Renal cortex interstitium (tissue), 11 donors: ENCODE measurements at regions not wholly inside any gene's neighbourhood (a gene's known extent, or its start where the extent isn't known, plus 50 kb on each side); places are given as distances from the start of the nearest gene placed in this dataset.
"Not testable (repeated sequence)": the region's sequence is repeated elsewhere in the genome, so short reads cannot be mapped to it uniquely, and the experiment has no call there.

Experiments
- DNase-seq, 11 donors: peaks; one replicate each; pipeline ENCODE4 v3.0.0-alpha.2; 2013; ENCODE audit warnings: low read depth in 9 of 11, low spot score in 4 of 11; ENCODE audit errors: extremely low read depth in 1 of 11

DNA sequence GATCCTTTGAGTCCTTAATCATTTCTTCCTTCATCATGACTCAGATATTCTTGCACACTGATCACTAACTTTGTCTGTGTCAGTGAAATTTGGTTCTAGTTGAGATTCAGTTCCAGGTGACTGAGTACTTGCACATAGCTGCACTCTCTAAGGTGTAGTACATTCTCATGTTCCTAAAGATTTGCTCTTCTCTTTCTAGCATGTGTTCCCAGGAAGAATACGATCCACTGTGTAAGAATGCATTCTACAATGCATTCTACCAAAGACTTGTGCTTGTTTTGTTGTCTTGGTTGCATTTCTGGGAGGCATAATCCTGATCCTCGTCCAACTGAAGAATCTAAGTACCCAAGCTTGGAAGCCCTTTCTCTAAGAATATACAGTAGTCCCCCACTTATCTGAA lies 104.3 kb upstream of the CDC42BPA start:
- DNase-seq: no peak

DNA sequence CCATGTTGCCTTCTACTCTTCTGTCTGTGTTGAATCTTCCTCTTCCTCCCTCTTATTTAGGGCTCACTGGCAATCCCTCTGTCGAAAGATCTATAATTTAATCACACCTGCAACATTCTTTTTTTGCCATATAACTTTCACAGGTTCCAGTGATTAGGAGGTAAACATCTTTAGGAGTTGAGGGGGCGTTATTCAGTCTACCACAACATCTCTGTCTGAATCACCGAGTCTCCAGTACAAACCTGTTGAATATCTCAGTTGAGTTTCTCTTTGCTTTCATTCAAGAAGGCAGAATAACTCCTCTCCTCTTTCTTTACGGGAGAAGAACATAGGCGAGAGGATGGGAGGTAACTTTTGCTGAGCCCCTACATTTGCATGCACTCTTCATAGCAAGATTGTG lies 101.9 kb upstream of the CDC42BPA start:
- DNase-seq: no peak

DNA sequence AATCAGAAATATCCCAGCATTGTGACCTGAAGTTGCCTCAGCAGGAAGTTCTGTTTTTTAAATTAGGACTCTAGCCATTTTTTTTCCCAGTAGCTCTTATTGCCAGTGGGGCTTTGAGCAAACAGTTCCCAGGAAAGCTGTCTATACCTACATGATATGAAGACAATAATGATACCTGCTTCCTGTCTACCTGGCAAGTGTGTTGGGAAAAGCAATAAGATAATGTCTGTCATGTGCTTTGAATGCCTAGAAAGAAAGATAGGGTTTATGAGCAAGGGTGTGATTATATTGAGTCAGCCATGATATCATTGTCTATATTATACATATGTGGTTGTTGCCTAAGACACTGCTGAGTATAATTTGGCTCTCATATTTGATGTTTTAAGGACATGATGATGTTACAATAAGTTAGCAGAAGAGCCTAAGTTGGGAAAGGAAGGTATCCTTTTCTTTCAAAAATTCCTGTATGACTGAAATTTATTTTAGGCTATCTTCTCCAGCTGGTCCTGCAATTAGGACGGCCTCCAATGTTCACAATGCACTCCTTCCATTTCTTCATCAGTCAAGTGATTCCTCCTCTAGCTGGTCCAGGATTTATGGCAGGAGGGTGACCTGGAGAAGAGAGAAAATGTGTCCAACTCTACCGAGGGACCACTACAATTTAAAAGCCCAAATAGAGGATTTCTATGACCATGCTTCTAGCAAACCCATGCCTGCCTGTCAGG lies 99.6 kb upstream of the CDC42BPA start:
- DNase-seq: no peak

DNA sequence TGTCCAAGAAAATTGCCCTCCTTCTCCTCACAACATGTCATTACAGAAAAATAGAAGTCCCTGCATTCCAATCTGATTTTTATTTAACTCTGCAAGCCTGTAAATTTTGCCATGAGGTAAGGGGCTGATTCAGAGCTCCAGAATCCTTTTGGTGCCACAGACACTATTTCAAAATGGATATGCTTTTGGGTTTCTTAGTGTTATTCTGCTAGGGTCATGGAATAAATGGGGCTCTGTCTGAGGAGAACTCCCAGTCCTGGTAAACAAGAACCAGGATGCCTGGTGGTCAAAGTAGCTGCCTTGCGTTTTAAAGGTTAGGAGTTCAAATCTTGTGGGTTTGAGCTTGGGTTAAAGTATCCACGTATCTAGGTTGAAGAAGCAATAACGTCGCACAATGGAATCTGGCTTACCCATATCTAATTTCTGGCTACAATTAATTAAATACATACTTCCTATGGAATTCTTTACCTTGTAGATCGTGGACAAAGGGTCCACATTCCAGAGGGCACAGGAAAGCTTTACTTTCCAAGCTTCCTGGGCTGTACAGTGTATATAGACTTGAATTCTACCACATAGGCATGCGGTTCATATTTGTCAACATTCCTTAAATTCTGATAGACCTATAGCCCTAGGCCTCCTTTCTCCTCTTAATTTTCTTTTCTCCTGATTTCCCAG lies 98.0 kb upstream of the CDC42BPA start:
- DNase-seq: no peak

DNA sequence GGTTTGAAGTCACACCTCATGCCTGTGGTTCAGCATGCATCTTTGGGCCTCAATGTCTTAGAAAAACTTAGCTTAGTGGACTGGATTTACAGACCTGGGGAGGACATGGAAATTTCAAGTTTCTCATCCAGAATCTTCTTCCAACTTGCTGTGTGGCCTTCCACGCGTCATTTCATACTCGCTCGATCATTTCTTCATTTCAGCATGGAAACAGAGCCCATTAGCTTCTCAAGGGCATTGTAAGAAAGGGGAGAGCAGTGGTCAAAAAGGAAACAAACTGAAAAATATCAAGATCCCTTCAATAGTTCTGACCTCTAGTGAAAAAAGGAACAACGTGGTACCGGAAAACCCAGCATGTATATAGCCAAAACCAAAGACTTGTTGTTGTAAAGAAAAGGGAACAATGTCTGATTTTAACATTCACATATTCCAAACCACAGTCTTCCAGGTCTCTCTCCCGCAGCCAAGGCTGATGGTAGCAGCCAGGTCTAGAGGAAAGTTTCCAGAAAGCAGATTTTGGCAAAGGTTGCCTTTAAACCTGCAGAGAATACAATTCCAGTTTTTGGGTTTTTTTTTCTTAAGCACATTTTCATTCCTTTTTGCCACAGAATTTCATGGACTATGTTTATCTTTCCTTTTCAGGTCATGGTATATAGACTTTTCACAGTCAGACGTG lies 97.0 kb upstream of the CDC42BPA start:
- no peak for DNase-seq

DNA sequence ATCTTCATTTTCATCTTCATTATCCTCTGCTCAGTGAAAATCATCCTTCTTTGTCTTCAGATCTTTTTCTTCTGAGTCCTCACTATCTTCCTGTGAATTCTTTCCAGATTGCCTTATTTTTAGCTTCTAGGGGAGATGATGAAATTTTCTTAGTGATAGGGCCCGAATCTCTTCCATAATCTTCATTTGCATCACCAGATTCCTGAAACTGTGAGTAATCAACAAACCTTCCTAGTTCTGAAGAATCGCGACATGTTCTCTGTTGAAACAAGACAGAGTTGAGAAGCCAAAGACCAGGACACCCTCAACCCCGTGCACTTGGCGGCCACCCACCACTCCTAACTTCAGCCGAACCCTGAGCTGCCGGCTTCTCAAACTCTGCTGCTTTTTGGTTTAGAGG lies 92.8 kb upstream of the CDC42BPA start:
- DNase-seq: no peak

DNA sequence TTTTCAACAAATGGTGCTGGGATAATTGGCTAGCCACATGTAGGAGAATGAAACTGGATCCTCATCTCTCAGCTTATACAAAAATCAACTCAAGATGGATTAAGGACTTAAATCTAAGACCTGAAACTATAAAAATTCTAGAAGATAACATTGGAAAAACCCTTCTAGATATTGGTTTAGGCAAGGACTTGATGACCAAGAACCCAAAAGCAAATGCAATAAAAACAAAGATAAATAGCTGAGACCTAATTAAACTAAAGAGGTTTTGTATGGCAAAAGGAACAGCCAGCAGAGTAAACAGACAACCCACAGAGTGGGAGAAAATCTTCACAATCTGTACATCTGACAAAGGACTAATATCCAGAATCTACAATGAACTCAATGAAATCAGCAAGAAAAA lies 88.0 kb upstream of the CDC42BPA start:
- not testable (repeated sequence) for DNase-seq

DNA sequence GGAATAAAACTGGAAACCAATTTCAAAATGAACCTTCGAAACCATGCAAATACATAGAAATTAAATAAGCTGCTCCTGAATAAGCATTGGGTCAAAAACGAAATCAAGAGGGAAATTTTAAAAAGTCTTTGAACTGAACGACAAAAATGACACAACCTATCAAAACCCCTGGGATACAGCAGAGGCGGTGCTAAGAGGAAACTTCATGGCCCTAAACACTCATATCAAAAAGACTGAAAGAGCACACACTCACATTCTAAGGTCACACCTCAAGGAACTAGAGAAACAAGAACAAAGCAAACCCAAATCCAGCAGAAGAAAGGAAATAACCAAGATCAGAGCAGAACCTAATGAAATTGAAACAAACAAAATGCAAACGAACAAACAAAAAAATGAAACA lies 85.2 kb upstream of the CDC42BPA start:
- DNase-seq: no peak

DNA sequence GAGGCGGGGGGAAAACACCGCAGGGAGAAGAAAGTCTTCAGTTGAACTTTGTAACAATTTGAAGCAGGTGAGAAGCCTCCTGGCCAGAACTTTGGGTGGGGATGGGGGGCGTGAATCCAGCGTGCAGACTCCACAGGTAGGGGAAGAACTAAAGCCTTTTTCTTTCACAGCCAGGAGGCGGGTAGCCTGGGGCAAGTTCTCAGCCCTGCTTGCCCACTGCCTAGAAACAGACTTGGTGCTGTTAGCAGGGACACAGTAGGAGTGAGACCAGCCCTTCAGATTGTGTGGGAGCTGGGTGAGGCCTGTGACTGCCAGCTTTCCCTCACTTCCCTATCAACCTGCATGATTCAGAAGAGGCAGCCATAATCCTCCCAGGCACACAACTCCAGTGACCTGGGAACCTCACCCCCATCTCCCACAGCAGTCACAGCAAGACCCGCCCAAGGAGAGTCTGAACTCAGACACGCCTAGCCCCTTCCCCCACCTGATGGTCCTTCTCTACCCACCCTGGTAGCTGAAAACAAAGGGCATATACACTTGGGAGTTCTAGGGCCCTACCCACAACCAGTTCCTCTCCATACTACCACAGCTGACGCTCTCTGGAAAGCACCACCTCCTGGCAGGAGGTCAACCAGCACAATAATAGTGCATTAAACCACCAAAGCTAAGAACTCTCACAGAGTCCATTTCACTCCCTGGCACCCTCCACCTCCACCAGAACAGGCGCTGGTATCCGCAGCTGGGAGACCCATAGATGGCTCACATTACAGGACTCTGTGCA lies 83.5 kb upstream of the CDC42BPA start:
- no peak for DNase-seq

DNA sequence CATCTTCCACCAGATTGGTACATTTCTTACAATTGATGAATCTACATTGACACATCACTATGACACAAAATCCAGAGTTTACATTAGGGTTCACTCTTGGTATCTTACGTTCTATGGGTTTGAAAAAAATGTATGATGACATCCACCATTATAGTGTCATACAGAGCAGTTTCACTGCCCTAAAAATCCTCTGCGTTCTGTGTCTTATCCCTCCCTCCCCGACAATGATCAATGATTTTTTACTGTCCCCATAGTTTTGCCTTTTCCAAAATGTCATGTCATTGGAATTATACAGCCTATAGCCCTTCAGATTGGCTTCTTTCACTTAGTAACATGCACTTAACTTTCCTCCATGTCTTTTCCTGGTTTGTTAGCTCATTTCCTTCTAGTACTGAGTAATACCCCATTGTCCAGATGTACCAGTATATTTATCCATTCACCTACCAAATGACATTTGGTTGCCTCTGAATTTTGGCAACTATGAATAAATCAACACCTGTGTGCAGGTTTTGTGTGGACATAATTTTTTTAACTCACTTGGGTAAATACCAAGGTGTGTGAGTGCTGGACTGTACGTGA lies 80.9 kb upstream of the CDC42BPA start:
- DNase-seq: no peak

DNA sequence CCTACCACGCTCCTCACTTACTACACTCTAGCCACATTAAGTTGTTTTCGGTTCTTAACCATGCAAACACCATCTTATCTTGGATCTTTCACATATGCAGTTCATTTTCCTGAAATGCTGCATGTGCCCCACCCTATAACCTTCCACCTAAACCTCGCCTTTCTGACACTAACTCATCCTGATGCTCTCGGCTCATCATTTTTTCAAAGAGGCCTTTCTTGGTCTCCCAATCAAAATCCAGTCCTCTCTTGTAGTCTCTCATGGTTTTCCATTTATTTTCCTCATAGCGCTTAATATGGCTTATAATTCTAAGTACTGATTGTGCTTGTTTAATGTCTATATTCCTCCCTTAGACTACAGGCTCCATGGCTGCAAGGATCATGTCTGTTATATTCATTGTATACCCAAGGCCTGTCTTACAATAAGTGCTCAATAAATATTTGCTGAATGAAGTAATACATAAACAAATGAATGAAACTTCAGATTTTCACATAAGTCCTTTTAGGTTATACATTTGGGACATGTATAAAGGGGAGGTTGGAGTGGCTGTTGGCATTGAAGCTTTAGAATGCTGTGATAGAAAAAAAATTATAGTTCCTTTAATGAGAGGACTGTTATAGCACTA lies 79.2 kb upstream of the CDC42BPA start:
- no peak for DNase-seq

DNA sequence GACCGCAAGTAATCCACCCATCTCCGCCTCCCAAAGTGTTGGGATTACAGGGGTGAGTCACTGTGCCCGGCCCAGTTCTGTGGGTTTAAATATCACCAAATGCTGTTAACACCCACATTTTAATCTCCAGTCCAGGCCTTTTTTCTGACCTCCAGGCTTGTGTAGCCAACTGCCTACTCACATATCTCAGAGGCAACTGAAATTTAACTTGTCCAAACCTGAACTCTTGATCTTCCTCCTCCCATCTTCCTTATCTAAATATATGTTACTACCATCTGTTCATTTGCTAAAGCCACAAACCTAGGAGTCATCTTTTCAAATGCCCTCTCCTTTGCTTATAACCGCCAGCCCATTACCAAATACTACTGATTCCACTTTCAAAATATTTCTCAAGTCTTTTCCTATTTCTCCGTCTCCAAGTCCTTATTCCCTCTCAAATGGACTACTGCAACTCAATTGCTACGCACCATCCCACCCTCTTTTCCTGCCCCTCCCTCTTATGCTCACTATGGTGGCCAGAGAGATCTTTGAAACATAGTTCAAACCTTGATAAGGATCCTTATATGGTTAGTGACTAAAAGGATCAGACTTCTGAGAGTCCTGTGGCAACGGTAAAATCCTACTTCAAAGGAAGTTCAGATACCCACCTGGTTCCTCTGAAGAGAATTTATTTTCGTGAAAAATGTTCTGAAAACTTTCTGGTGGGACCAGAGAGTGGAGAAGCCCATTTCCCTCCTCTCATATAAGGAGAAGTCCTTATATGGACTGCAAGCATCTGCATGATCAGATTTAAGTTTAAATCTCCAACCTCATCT lies 78.5 kb upstream of the CDC42BPA start:
- DNase-seq: no peak

DNA sequence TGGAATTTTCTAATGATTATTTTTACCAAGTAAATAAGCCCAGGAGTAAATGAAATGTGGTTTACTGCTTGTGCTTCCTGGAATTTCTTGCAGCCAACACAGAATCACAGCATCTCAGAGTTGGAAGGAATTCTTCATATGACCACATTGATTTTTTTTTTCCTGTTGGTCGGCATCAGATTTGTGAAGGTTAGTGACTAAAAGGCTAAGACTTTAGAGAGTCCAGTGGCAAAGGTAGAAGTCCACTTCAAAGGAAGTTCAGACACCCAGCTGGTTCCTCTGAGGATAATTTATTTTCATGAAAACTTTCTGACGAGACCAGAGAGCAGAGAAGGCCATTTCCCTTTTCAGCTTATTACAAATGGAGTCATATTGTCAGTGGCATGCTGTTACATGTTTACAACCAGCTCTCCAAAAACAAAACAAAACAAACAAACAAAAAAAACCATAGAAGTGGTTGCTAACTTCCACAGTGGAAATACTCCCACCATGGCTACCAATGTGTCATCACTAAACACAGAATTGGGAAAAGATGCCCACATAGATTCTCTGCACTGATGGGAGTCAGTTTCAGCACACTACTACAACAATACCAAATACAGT lies 77.2 kb upstream of the CDC42BPA start:
- DNase-seq: no peak

DNA sequence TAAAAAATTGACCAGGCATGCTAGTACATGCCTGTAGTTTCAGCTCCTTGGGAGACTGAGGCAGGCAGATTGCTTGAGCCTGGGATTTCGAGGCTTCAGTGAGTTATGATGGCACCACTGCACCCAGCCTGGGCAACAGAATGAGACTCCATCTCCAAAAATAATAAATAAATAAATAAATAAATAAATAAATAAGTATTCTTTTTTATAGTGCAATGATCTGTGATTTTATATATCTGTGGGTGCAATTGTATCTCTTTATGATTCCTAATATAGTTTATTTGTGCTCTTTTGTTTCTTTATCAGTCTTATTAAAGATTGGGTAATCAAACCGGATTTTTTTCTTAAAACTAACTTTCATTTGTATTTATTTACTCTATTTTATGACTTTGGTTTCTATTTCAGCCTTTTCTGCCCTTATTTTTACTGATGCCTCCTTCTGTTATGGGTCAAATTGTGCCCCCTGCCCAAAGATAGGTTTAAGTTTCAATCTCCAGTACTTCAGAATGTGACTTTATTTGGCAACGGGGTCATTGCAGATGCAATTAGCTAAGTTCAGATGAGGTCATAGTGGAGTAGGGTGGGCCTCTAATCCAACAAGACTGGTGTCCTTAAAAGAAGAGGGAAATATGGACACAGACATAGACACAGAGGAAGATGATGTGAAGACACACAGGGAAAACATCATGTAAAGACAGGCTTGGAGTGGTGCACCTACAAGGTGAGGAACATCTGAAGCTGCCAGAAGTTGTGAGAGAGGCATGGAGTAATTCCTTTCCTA lies 74.9 kb upstream of the CDC42BPA start:
- DNase-seq: no peak

DNA sequence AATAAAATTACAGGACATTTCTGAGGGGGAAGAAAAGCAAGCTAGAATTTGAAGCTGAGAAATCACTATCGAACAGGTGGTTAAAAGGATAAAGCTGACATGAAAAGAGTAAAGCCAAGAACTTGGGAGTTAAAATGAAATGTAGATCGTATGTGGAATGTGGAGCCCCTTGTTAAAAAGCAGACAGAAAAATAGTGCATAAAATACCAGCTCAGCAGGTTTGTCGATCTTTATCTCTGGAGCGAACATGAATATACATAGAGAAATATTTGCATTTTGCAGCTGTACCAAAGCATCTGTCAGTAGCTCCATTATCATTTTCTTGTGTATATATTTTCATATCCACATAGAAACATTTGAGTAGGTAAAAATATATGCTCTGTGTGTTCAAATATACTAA lies 73.6 kb upstream of the CDC42BPA start:
- peak in 2 of 11 donors; percentile 30 to 46 for DNase-seq

DNA sequence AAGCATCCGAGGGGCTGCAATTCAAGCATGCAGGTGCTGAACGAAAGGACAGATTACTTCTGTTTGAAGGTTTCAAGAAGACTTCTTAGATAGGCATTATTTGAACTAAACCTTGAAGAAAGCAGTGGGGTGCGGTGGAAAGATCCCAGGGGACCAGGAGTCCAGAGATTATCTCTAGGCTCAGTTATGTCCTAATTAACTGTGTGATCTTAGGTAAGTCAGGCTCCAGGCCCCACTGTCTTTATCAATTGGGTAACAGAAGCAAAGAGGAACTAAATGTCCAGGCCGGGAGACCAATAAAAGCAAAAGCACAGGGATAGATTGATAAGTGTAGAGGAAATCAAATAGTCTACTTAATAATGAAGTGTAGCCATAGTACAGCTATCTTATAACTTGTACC lies 72.9 kb upstream of the CDC42BPA start:
- DNase-seq: no peak

DNA sequence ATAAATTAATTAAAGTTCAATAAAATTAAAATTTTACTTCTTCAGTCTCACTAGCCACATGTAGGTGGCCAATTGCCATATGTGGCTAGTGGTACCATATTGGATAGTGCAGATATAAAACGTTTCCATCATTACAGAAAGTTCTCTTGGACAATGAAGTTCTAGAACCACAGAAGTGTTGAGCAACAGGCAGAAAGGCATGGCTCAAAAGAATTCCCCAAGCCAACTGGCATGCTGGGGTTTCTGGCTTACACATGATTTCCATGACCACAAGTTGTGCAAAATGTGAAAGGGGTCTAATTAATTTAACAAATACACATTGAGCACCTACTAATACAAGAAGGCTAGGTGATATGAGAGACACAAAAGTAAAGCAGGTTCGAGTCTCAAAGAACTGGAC lies 72.2 kb upstream of the CDC42BPA start:
- DNase-seq: no peak
